AG04450 (cell line): ENCODE measurements at regions not wholly inside any gene's neighbourhood (a gene's known extent, or its start where the extent isn't known, plus 50 kb on each side); places are given as distances from the start of the nearest gene placed in this dataset.
A peak's percentile ranks its signal among the peaks of the same experiment; 100 is the strongest.
"Not testable (repeated sequence)": the region's sequence is repeated elsewhere in the genome, so short reads cannot be mapped to it uniquely, and the experiment has no call there.

Source experiments
- CTCF ChIA-PET: fragments of 300-600, 350-600 bp; formaldehyde crosslinking; extraction: SDS; loops from one replicate; lab custom pipeline; 2022; ENCODE audit warnings: antibody characterized with exemption, inconsistent platforms; lab: Charles Lee
- POLR2A ChIA-PET: fragments of 350-600 bp; formaldehyde crosslinking; extraction: SDS; loops from one replicate; lab custom pipeline; 2021; ENCODE audit warnings: antibody characterized with exemption, inconsistent platforms; lab: Yijun Ruan, JAX
- DNase-seq: peaks from one replicate; pipeline ENCODE4 v3.0.0-alpha.2; 2011; ENCODE audit warnings: low read depth, low spot score
- H3K27ac ChIP-seq: one replicate; pipeline ENCODE4 v1.5.1; 2012; ENCODE audit warnings: low read depth, low read length, control low read depth
- H3K27me3 ChIP-seq: one replicate; pipeline ENCODE4 v1.6.0; 2012; ENCODE audit warnings: low read length; ENCODE audit not compliant: control insufficient read depth, insufficient read depth
- H3K4me3 ChIP-seq: 2 replicates; pipeline ENCODE4 v1.5.1; 2011; ENCODE audit warnings: mild to moderate bottlenecking, low read depth, low read length, control low read depth
- H3K9me3 ChIP-seq: 2 replicates; pipeline ENCODE4 v1.5.1; 2012; ENCODE audit warnings: low read length; ENCODE audit not compliant: control insufficient read depth, insufficient read depth
- CTCF ChIP-seq: IDR thresholded peaks from 2 replicates; pipeline ENCODE4 v1.5.1; 2011; ENCODE audit warnings: low read depth, low read length, control low read depth, inconsistent platforms

GRCh38 chr6:166708460-166708859, 81.4 kb upstream of the RPS6KA2 start:
- DNase-seq: no peak
- no peak overlapping the region for H3K27ac ChIP-seq
- CTCF ChIA-PET: interaction anchor here (1.0 kb wide), 1 partner anchor 67 kb away, joined by 3 read pairs; no protein-coding TSS in a partner anchor
- peaks cover 3% of the 10 kb centered on the region; the same call in 1 of the 2 replicates for H3K9me3 ChIP-seq
- no peak overlapping the region for H3K4me3 ChIP-seq
- TF ChIP-seq CTCF: no peak
- H3K27me3 ChIP-seq: peaks cover 16% of the 10 kb centered on the region
- POLR2A ChIA-PET: no interaction called here

- Histone ChIP-seq H3K9me3 (peaks cover 3% of the 10 kb centered on the region; the same call in 1 of the 2 replicates), H3K27me3 (peaks cover 17% of the 10 kb centered on the region), H3K27ac (no peak overlapping the region), H3K4me3 (no peak overlapping the region)
- ChIA-PET CTCF (no interaction called here), POLR2A (no interaction called here)
- DNase-seq: no peak
- peak; percentile 36 for TF ChIP-seq CTCF
Observed at GRCh38 chr6:166707045-166707444, 80.0 kb upstream of the RPS6KA2 start.

GRCh38 chr6:166705069-166705468, 78.0 kb upstream of the RPS6KA2 start:
- Histone ChIP-seq H3K4me3 (no peak overlapping the region), H3K27ac (no peak overlapping the region), H3K9me3 (no peaks in the 10 kb centered on the region; the same call in 1 of the 2 replicates), H3K27me3 (peaks cover 8% of the 10 kb centered on the region)
- ChIA-PET POLR2A (no interaction called here), CTCF (no interaction called here)
- no peak for DNase-seq
- no peak for TF ChIP-seq CTCF

GRCh38 chr6:166704171-166704570, 77.1 kb upstream of the RPS6KA2 start:
- no peak for DNase-seq
- ChIA-PET POLR2A (no interaction called here), CTCF (interaction anchor here (1.1 kb wide), 1 partner anchor 71 kb away, joined by 3 read pairs; no protein-coding TSS in a partner anchor)
- Histone ChIP-seq H3K27ac (no peak overlapping the region), H3K27me3 (peaks cover 8% of the 10 kb centered on the region), H3K9me3 (no peaks in the 10 kb centered on the region; the same call in 1 of the 2 replicates), H3K4me3 (no peak overlapping the region)
- no peak for TF ChIP-seq CTCF

- no peak for TF ChIP-seq CTCF
- POLR2A ChIA-PET: no interaction called here
- Histone ChIP-seq H3K4me3 (no peak overlapping the region), H3K27ac (no peak overlapping the region), H3K27me3 (peaks cover 11% of the 10 kb centered on the region), H3K9me3 (no peaks in the 10 kb centered on the region; the same call in 1 of the 2 replicates)
- CTCF ChIA-PET: interaction anchor here (1.1 kb wide), 1 partner anchor 72 kb away, joined by 3 read pairs; no protein-coding TSS in a partner anchor
- DNase-seq: no peak
Observed at GRCh38 chr6:166703149-166703710, 76.2 kb upstream of the RPS6KA2 start.

GRCh38 chr6:166701424-166701823, 74.4 kb upstream of the RPS6KA2 start:
- H3K9me3 ChIP-seq, DNase-seq, H3K27me3 ChIP-seq, H3K4me3 ChIP-seq, POLR2A ChIA-PET, H3K27ac ChIP-seq, CTCF ChIA-PET: not testable (repeated sequence)

GRCh38 chr6:166700871-166701270, 73.8 kb upstream of the RPS6KA2 start:
- DNase-seq, CTCF ChIA-PET, H3K27me3 ChIP-seq: not testable (repeated sequence)

More at GRCh38 chr6:166700871-166701270, 73.8 kb upstream of the RPS6KA2 start:
- POLR2A ChIA-PET, H3K4me3 ChIP-seq, H3K27ac ChIP-seq, H3K9me3 ChIP-seq: not testable (repeated sequence)
